IMR-90 (cell line): ENCODE measurements at regions not wholly inside any gene's neighbourhood (a gene's known extent, or its start where the extent isn't known, plus 50 kb on each side); places are given as distances from the start of the nearest gene placed in this dataset.

Experiments used
- ATAC-seq: fragments of 200-7000 bp; cut with Tn5 transposase; 2 replicates; pipeline ENCODE4 v1.9.1; 2020; ENCODE audit warnings: low read depth, mild to moderate bottlenecking, moderate library complexity
- BruUV-seq: library from RNA; stranded (reverse); fragments of 400-500 nt; replicated peaks from 2 replicates; lab custom pipeline; 2021; lab: Mats Ljungman, UMichigan
- CTCF ChIA-PET: fragments of 300-600 bp; formaldehyde crosslinking; extraction: SDS; loops from one replicate; lab custom pipeline; 2021; ENCODE audit warnings: antibody characterized with exemption; lab: Yijun Ruan, JAX
- POLR2A ChIA-PET: fragments of 300-600 bp; sonication (Branson Sonifier 250); formaldehyde crosslinking; loops from one replicate; lab custom pipeline; 2022; ENCODE audit warnings: antibody characterized with exemption; ENCODE audit not compliant: unreplicated experiment; lab: Charles Lee
- DNase-seq: peaks from one replicate; pipeline ENCODE4 v3.0.0; 2013
- H2AFZ ChIP-seq: replicated peaks from 2 replicates; pipeline ENCODE3; 2013; ENCODE audit warnings: low read length, mild to moderate bottlenecking; ENCODE audit not compliant: poor library complexity
- H2AK5ac ChIP-seq: 2 replicates; pipeline ENCODE4 v1.6.1; 2013; ENCODE audit warnings: low read depth, low read length, inconsistent platforms
- H2AK9ac ChIP-seq: replicated peaks from 2 replicates; pipeline ENCODE3; 2013; ENCODE audit warnings: mild to moderate bottlenecking, low read depth, low read length, moderate library complexity; ENCODE audit not compliant: poor library complexity
- H2BK120ac ChIP-seq: 2 replicates; pipeline ENCODE4 v1.6.1; 2013; ENCODE audit warnings: low read depth, low read length, inconsistent platforms
- H2BK15ac ChIP-seq: 3 replicates; pipeline ENCODE4 v1.6.1; 2013; ENCODE audit warnings: low read depth, low read length, inconsistent platforms
- H2BK20ac ChIP-seq: 2 replicates; pipeline ENCODE4 v1.6.1; 2013; ENCODE audit warnings: low read depth, mild to moderate bottlenecking, inconsistent platforms, low read length, moderate library complexity
- H2BK5ac ChIP-seq: 2 replicates; pipeline ENCODE4 v1.6.1; 2013; ENCODE audit warnings: mild to moderate bottlenecking, low read depth, low read length, inconsistent platforms; ENCODE audit not compliant: poor library complexity, severe bottlenecking
- H3K14ac ChIP-seq: replicated peaks from 2 replicates; pipeline ENCODE4 v1.6.1; 2013; ENCODE audit warnings: low read depth, low read length, inconsistent platforms
- H3K18ac ChIP-seq: 2 replicates; pipeline ENCODE4 v1.6.1; 2013; ENCODE audit warnings: low read depth, low read length, control low read depth
- H3K23ac ChIP-seq: 2 replicates; pipeline ENCODE4 v1.6.1; 2013; ENCODE audit warnings: low read depth, low read length, inconsistent platforms
- H3K27ac ChIP-seq: 2 replicates; pipeline ENCODE4 v1.5.1; 2013; ENCODE audit warnings: mild to moderate bottlenecking, control low read depth, low read length; ENCODE audit not compliant: insufficient read depth
- H3K27me3 ChIP-seq: 2 replicates; pipeline ENCODE4 v1.6.1; 2013; ENCODE audit warnings: low read length; ENCODE audit not compliant: control insufficient read depth, insufficient read depth
- H3K36me3 ChIP-seq: 2 replicates; pipeline ENCODE4 v1.6.1; 2013; ENCODE audit warnings: low read length, mixed read lengths; ENCODE audit not compliant: control insufficient read depth, insufficient read depth
- H3K4ac ChIP-seq: 2 replicates; pipeline ENCODE4 v1.6.1; 2013; ENCODE audit warnings: low read depth, low read length, inconsistent platforms
- H3K4me1 ChIP-seq: 2 replicates; pipeline ENCODE4 v1.6.1; 2013; ENCODE audit warnings: low read length, mixed read lengths; ENCODE audit not compliant: control insufficient read depth, insufficient read depth
- H3K4me2 ChIP-seq: 2 replicates; pipeline ENCODE4 v1.6.1; 2013; ENCODE audit warnings: low read depth, mild to moderate bottlenecking, control low read depth, low read length, moderate library complexity
- H3K4me3 ChIP-seq: 2 replicates; pipeline ENCODE4 v1.5.1; 2013; ENCODE audit warnings: low read depth, mild to moderate bottlenecking, control low read depth, low read length, moderate library complexity; ENCODE audit not compliant: insufficient read depth
- H3K56ac ChIP-seq: 2 replicates; pipeline ENCODE4 v1.6.1; 2013; ENCODE audit warnings: low read length, inconsistent platforms; ENCODE audit not compliant: insufficient read depth; ENCODE audit errors: extremely low read depth
- H3K79me1 ChIP-seq, 2 experiments: 2 replicates each; pipeline ENCODE4 v1.6.1; 2013; ENCODE audit warnings: low read length in 2 of 2, inconsistent platforms in 1 of 2, low read depth in 1 of 2
- H3K9ac ChIP-seq: 2 replicates; pipeline ENCODE4 v1.6.1; 2013; ENCODE audit warnings: low read depth, low read length, control low read depth
- H3K9me1 ChIP-seq: 2 replicates; pipeline ENCODE4 v1.6.1; 2013; ENCODE audit warnings: low read length, inconsistent platforms; ENCODE audit not compliant: insufficient read depth
- H3K9me3 ChIP-seq: 2 replicates; pipeline ENCODE4 v1.6.1; 2013; ENCODE audit warnings: low read length; ENCODE audit not compliant: control insufficient read depth, insufficient read depth
- H4K20me1 ChIP-seq: 2 replicates; pipeline ENCODE4 v1.6.1; 2013; ENCODE audit warnings: low read length, inconsistent platforms; ENCODE audit not compliant: insufficient read depth
- H4K5ac ChIP-seq: 2 replicates; pipeline ENCODE4 v1.6.1; 2013; ENCODE audit warnings: mild to moderate bottlenecking, low read depth, low read length, control low read depth
- H4K8ac ChIP-seq, 2 experiments: 2 replicates each; pipeline ENCODE4 v1.6.1; 2013; ENCODE audit warnings: low read depth in 2 of 2, low read length in 2 of 2, control low read depth in 1 of 2, inconsistent platforms in 1 of 2
- H4K91ac ChIP-seq: 2 replicates; pipeline ENCODE4 v1.6.1; 2013; ENCODE audit warnings: low read depth, low read length, inconsistent platforms; ENCODE audit not compliant: insufficient read depth
- POLR2A ChIP-seq: IDR thresholded peaks from 2 replicates; pipeline ENCODE4 v1.6.1; 2012; ENCODE audit warnings: mild to moderate bottlenecking, low read depth, low read length
- WGBS, 2 experiments: methylation state at CpG; one replicate each; pipeline versions ENCODE4 v1.1.5 to v1.1.7; 2013; ENCODE audit warnings: missing lambda C conversion rate in 2 of 2; ENCODE audit not compliant: insufficient read length in 1 of 2; ENCODE audit errors: extremely low coverage in 2 of 2; 5-methylcytosine and 5-hydroxymethylcytosine counted together
- dilution Hi-C: fragments of 300-500 bp; cut with HindIII; formaldehyde crosslinking; loops from one replicate; pipeline ENCODE4 v1.14.3; 2018; ENCODE audit warnings: low sequenced_read_pairs; ENCODE audit not compliant: unreplicated experiment
- in situ Hi-C: fragments of 300-500 bp; cut with MboI; formaldehyde crosslinking; loops from 3 replicates; pipeline ENCODE4 v1.14.3; 2019; ENCODE audit warnings: low sequenced_read_pairs, inconsistent platforms, mixed read lengths
- intact Hi-C: fragments of 100-400 bp; cut with micrococcal nuclease; formaldehyde crosslinking; loops from 2 replicates; pipeline ENCODE4 v1.10.0; 2022

DNA sequence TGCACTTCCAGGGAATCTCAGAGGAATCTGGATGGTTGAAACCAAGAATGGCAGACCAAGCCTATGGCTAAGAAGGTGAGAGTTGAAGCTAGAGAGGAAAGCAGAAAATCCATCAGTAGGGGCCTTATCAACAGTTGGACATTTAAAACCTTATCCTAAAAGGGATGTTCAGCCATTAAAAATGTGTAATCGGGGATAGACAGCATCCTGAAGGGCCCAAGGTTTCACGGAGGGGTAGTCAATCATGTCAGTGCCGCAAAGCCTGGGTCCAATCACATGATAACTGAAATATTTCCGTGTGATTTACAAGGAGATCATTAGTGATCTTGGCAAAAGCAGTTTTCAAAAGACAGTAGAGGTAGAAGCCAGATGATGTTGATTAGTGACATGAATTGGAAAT, 61.9 kb upstream of the ELOVL6 start:
- H3K27ac ChIP-seq, result no peak overlapping the region
- ATAC-seq (no peak), DNase-seq (no peak)
- H3K27me3 ChIP-seq, result peaks cover 3% of the 10 kb centered on the region
- intact Hi-C loops, result no loop called here
- H2BK15ac ChIP-seq, result no peak overlapping the region
- H2AK5ac ChIP-seq, result no peak overlapping the region
- in situ Hi-C loops, result no loop called here
- H3K4ac ChIP-seq, result no peak overlapping the region
- H4K91ac ChIP-seq, result no peak overlapping the region
- H3K9me1 ChIP-seq, result no peaks in the 10 kb centered on the region
- no peak overlapping the region for H3K56ac ChIP-seq
- TF ChIP-seq POLR2A, result no peak
- no peak overlapping the region for H2BK20ac ChIP-seq
- no peak overlapping the region for H4K5ac ChIP-seq
- WGBS, 2 experiments, result 88% methylated on average over 3 of the region's 4 CpGs; no CpG with 5 or more reads in 1 of the 2 experiments
- no TSS peak for BruUV-seq
- H4K8ac ChIP-seq, result no peak overlapping the region
- H4K20me1 ChIP-seq, result no peaks in the 10 kb centered on the region
- ChIA-PET CTCF (no interaction called here), POLR2A (no interaction called here)
- no peaks in the 10 kb centered on the region for H3K79me1 ChIP-seq
- dilution Hi-C loops, result no loop called here
- no peak overlapping the region for H2AK9ac ChIP-seq
- H3K9ac ChIP-seq, result no peak overlapping the region
- no peak overlapping the region for H3K4me2 ChIP-seq
- no peak overlapping the region for H3K4me3 ChIP-seq
- H2BK120ac ChIP-seq, result no peak overlapping the region
- no peaks in the 10 kb centered on the region for H3K4me1 ChIP-seq
- no peak overlapping the region for H3K14ac ChIP-seq
- H2BK5ac ChIP-seq, result no peak overlapping the region
- H3K18ac ChIP-seq, result no peak overlapping the region
- H3K23ac ChIP-seq, result no peak overlapping the region
- no peaks in the 10 kb centered on the region for H3K36me3 ChIP-seq
- no peak overlapping the region for H2AFZ ChIP-seq
- H3K9me3 ChIP-seq, result no peaks in the 10 kb centered on the region
